AG08395 (cell line): ENCODE measurements at regions not wholly inside any gene's neighbourhood (a gene's known extent, or its start where the extent isn't known, plus 50 kb on each side); places are given as distances from the start of the nearest gene placed in this dataset.
"Not testable (repeated sequence)": the region's sequence is repeated elsewhere in the genome, so short reads cannot be mapped to it uniquely, and the experiment has no call there.

Experiments used
- DNase-seq: peaks from one replicate; pipeline ENCODE4 v3.0.0; 2012; ENCODE audit warnings: mixed read lengths, low spot score

DNA sequence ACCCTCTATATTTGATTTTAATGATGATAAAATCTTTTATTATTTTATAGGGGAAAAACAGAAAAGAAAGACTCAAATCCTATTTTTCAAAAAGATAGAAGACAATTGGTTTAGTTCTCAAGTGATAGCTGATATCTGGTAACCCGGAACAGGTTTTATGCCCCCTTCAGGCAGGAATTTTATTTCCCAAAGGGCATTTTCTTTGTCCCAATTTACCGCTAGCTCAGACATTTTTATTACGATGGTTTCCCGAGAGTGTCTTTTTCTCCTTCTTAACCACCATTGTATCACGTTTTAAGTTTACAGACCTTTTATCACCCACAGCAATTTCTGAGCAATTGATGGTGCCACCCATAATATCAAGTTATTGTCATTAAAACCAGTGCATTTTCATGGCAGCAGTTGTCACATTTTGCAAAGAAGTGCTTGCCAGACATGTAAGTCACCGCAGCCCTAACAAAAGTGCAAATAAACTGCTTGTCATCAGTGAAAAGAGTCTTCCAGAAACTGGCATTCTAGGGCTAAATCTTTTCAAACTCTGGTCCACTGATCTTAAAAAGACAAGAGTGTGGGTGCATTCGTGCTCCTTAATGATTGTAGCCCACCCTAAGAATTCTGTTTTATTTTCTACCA, 204.8 kb upstream of the VCX start:
- DNase-seq = no peak

DNA sequence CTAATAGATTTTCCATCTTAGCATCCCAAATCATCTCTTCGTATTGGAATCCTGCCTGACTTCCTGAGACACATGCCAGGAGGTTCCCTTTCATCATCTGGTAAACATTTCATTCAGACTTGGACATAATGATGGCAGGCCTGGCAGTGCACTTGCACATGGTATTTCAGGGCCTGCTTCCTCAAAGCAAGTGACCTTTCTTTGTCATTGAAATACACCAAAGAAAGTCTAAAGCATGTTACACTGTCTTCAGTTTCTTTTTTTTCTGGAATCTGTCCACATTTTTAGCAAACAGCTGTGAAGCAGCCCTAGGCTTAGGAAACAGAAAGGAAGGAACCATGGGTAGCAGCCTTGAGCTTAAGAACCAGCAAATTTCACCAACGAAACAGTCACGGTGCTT, 205.9 kb upstream of the VCX start:
- DNase-seq = no peak

DNA sequence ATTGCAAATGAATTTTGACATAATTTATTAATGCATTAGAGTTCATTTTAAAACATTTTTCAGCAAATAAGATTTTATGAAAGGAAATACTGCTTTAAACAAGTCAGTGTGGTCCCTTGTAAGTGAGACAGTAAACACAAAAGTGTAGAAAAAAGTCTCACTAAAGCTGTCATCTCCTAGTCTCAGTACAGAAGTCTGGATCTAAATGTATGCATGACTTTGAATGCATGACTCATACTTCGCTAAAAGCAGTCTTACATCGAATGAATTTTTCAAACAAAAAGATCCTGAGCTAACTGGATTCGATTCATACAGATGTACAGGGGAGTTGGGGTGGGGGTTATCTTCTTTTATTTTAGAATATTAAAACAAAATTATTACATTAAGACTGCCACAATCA, 207.4 kb upstream of the VCX start:
- no peak for DNase-seq

DNA sequence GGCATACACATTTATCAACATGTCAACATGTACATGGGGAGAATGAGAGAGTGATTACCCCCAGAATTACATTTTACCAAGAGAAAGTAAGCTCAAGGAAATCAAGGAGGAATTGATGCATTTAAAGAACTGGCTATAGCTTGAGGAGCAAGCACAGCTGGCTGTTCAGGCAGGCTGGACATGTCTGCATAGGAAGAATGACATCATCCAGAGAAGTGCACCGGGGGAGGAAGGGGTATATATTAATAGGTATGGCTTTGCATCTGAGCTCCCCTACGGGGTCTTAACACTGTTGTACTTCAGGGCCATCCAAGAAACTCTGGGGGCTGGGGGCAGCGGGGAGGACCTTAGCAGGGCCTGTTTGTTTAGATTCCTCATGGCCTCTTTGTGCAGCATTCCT, 222.4 kb upstream of the VCX start:
- DNase-seq = no peak

DNA sequence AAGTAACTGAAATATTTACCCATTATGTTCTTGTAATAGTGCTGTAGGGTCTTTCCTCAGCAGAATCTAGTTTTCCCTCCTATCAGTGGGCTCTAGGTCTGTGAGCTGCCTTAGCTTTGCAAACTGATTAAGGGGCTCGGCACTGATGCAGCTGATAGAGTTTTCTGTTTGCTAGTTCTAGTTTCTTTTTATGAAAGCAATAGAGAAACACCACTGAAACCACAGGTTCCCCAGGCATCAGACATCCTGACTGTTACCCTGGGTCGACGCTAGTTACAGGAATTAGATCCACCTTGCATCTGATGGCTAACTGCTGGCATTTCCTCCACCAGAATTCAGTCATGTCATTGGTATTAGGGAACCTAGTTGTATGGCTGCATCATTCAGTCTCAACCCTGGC, 225.0 kb upstream of the VCX start:
- no peak for DNase-seq

DNA sequence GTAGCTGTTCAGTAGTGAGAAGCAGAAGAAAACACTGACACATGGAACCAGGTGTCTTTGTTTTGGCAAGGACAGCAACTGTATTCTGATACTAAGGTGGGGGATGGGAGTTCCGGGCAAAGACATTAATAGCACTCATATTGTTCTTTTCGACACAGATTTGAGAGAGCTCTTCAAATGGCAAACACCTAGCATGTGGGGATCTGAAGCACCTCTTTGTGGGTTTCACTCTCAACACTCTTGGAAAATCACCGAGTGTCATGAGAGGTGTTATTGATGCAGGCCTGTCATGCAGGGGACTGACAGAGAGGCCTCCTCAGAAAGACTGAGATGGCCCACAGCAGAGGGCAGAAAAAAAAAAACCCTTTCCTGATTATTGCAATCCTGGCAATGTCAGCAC, 228.4 kb upstream of the VCX start:
- DNase-seq = no peak

DNA sequence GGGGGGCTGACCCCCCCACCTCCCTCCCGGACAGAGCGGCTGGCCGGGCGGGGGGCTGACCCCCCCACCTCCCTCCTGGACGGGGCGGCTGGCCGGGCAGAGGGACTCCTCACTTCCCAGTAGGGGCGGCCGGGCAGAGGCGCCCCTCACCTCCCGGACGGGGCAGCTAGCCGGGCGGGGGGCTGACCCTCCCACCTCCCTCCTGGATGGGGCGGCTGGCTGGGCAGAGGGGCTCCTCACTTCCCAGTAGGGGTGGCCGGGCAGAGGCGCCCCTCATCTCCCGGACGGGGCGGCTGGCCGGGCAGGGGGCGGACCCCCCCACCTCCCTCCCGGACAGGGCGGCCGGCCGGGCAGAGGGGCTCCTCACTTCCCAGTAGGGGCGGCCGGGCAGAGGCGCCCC, 234.3 kb upstream of the VCX start:
- not testable (repeated sequence) for DNase-seq

DNA sequence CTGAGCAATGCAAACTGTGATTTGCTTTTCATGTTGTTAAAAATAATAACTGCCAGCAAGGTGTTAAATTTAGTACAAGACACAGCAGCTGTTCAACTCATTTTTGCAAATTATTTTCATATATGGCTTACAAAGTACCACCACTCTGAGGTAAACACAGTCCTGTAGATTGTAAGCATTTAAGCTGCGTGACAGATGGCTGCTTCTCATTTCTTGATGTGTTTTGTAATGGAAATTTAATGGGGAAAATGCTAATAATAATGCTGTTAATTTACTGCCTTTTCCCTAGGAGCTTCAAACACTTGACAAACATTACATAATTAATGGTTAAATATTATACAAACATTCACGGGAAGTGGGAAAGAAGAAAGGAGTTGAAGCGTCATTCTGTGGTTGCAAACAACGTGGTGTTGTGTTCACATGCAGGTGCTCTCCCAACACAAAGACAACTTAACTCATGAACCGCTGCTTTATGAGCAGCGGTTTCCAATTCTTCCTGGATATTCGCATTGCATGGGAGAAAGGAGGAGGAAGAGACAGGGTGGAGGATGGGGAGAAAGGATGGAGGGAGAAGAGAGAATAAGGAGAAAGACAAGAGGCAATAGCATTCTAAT, 236.8 kb upstream of the VCX start:
- no peak for DNase-seq

DNA sequence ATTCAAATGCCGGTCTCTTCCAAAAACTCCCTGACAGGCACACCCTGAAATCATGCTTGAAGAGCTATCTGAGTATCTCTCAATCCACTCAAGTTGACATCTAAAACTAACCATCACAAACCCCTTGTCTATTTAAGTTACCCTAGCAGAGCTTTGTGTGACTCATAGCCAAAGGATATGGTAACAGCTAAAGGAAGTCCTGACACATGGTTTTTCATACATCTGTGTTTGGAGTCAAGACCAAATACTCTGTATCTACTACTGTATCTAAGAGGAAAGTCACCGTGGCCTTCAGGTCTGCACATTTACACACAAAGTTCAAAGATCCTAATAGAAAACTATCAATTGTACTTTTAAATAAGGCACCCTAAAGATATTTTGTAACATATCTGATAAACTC, 239.6 kb upstream of the VCX start:
- no peak for DNase-seq

DNA sequence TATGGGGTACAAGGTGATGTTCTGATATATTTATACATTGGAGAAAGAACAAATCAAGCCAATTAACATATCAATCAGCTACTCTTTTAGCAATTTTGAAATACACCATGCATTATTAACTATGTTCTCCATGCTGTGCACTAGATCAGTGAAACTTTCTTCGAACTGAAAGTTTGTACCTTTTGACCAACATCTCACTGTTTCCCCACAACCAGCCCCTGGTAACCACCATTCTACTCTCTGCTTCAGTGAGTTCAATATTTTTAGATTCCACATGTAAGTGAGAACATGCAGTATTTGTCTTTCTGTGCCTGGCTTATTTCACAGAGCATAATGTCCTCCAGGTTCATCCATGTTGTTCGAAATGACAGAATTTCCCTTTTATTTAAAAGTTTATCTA, 246.1 kb upstream of the VCX start:
- no peak for DNase-seq

DNA sequence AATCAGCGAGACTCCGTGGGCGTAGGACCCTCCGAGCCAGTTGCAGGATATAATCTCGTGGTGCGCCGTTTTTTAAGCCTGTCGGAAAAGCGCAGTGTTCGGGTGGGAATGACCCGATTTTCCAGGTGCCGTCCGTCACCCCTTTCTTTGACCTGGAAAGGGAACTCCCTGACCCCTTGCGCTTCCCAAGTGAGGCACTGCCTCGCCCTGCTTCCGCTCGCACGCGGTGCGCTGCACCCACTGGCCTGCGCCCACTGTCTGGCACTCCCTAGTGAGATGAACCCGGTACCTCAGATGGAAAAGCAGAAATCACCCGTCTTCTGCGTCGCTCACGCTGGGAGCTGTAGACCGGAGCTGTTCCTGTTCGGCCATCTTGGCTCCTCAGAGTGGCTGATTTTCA, 249.6 kb upstream of the VCX start:
- DNase-seq = not testable (repeated sequence)

DNA sequence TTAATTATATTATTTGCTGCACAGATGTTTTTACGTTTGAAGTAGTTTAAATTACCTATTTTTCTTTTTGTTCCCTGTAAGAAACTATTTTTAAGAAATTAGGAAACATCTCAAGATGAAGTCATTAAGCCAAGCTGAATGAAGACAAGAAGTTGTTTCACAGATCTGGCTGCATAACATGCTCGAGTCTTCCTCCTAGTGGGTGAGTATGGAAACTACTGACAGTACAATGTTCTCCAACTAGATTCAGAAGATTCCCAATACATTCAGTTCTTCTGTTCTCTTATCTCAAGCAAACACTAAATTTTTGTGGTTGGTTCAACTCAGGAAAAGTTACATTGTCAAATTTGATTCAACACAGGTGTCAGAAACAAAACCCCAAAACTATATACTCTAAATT, 256.8 kb upstream of the VCX start:
- DNase-seq = peak; percentile 58

DNA sequence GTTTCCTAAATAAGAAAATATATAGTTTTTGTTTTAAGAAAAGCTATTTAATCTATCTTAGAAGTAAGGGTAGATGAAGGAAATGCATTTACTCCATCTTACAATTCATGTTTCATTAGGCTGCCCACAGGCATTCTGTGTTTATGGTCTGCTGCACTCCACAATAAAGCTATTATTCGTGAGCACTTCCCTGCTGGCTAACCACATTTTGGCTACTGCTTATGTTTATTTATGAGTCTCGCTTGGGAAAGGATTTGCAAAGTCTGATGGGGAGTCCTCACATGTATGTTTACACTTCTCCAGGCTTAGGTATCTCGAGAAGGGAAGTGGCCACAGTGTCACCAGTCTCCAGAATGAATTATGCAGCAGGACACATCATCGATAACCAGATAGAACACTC, 260.8 kb upstream of the VCX start:
- no peak for DNase-seq

DNA sequence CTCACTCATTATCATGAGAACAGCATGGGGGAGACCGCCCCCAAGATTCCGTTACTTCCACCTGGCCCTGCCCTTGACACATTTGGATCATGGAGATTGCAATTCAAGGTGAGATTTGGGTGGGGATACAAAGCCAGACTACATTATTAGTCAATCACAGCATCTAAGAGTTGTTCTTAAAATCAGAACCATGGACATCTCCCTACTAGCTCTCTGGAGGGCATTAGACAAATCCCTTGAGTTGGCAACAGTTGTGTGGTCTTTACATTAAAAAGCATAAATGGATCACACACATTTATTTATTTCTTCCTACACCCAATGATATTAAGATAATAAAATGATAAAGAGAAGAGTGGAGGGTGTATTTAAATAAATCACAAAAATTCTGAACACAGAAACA, 262.8 kb upstream of the VCX start:
- DNase-seq = no peak

DNA sequence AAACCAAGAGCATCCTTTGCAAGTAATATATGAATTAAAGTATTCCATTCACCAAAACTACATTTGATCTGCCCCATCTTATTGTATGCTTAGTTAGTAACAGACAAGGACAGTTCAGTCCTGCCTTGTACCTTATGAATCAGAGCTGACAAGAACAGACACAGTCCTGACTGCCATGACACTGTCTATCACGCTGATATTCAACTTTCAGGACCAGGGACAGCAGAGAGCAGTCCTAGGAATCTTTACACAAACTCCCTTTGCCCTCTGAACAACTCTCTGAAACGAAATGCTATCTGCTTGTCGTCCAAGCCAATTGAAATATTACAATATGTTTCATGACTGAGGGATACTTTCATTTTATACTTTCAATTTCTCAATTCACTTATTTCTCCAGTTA, 268.6 kb upstream of the VCX start:
- DNase-seq = peak; percentile 2

DNA sequence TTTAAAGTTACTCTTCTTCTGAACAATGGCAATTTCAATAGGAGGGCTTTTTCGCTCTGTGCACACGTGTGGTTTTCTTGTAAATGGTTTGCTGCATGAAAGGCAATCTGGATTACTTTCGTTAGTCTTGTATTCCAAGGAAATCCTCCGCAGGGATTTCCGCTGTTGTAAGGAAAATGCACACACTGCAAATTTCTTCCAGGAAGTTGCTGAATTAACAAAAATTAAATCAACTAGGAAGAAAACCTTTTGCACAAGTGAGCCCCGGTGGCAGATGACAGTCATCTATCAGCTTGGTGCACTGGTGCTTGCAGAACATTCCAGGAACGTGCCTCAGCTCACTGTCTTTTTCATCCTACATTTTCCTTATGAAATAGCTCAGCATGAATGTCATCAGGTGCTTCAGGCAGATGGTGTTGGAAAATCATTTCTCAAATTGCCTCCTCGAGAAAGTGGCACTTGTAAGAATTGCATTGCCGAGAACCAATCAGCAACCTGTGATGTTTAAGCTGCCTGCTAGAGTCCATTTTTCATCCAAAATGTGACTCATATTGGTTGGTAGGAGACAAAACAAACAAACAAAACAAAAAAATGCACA, 272.4 kb upstream of the VCX start:
- DNase-seq = no peak

DNA sequence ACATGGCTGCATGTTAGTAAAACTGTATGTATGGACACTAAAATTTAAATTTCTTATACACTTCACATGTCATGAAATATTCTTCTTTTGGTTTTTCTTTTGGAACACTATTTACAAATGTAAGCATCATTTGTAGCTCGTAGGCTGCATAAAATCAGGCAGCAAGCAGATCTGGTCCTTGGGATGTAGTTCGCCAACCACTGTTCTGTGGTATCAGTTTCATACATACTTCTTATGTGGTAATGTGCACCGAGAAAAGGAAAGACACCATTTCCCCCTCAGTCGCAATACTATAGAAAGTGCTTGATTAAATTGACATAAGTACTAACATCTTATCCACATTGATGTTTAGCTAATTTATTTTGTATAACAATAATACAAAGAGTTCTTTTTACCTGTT, 274.4 kb upstream of the VCX start:
- DNase-seq = no peak

DNA sequence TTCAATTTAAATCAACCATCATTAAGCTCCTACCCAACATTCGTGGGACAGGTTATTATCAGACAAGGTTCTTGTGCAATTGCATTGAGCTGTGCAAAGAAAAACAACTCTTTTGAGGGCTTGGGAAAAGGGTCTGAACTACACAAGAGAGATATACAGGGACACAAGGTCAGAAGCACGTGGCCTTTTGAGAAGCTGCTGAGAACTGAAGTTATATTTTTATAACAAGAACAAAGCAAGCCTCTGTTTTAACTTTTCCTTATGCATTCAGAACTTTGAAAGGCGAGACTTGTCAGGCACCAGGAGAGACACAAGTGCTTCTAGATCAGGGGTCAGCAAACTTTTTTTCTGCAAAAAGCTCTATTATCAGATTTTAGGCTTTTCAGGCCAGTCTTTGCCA, 274.8 kb upstream of the VCX start:
- DNase-seq = no peak

DNA sequence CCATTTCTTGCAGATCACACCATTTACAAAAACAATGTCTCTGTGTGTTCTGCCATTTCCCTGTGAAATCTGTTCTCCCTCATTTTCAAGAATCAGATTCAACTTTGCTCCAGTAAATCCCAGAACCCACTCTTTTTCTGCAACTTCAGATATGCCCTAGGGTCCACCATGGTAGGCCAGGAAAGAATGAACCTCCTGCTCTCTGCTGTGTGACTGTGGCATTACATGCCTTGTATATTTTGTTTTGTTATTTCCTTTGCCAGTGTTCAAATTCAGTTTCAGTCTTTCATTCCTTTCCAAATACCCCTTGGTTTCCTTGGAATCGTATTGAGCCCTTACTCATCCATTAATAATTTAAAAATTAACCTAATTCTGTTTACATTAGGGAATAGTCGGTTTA, 290.2 kb upstream of the VCX start:
- no peak for DNase-seq

DNA sequence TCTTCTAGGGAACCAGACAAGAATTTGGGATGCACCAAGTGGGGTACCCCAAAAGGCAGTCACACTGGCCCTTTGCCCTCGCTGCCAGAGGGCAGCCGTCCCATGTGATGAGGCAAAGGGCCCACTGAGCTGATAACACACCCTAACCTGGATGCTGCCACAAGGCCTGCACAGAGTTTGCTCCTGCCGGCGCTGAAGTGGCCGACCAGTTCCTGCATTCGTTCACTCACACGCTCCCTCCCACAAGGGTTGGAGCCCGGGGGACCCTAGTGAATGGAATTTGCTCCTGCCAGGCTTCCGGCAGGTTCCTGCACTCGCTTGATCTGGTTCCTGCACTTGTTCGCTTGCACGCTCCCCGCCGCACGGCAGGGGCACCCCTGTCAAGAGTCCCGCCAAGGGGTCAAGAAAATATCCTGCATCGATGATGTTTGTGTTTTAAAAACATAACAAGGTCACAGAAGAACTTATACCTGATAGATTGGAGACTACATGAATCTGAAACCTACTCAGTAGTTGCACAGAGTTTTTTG, 296.4 kb upstream of the VCX start:
- no peak for DNase-seq

DNA sequence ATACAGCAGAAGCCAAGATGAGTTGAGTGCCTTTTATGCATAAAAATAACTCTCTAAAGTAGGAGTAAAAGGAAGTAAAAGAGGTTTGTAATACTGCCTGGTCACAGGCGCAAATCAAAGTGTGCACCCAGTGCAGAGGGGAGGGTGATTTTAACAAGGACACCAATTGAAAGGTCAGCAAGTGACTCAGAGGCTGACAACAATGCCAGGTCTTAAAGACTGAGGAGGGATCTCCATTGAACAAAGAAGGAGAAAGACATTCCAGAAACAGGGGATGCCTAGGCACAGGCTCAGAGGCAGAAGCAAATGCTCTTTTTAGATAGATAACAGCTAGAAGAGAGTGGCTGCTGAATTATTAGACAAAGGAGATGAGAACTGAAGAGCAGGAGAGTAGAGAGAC, 297.4 kb upstream of the VCX start:
- DNase-seq = no peak

DNA sequence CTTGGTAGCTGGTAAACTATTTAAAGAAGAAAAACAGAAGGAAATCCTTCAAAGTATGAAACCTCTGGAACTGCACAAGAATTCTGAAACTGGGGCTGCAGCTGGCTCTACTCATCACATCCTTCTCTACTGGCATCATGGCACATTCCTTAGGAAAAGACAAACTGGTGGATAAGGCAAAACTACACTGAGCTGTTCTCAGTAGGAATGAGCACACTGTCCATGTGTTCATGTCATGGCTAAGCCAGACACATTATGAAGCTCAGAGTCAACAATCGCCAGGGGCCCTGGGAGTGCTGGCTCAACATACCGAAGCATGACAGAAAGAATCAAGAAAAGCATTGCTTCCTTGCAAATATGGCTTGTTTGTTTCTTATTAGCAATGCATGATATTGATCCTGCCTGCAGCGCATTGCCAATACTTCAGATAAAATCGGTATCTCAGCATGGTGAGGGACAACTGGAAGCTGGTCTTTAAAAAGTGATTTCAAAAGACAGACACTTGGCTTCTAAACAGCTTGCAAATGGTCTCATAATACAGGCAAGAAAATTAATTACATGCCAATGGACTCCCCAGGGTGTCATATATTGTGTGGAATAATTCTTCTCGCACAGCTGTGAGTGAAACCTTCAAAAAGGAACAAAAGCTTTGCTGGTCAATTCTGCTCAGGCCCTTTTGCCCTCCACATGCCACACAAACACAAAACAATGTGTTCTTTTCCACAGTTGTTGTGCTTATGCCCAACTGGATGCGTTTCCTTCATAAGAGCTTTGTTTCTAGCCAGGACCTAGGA, 300.2 kb upstream of the VCX start:
- DNase-seq = no peak

DNA sequence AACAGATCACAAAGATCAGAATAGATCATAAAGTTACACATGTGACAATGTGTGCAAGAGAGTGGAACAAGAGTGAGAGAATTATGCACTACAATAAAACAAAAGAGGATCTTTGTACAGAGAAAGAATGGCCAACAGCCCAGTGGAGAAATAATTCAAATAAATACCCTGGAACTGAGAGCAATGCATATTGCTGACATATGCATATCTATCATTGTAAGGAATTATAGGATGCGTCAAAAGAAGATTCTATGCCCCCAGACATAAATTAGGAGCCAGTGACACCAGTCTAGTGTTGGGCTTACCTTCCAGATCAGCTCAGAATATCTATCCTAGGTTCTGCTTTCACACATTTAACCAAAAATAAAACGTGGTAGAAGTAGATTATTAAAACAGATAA, 320.1 kb upstream of the VCX start:
- no peak for DNase-seq
